HG02970 (cell line): ENCODE measurements at regions not wholly inside any gene's neighbourhood (a gene's known extent, or its start where the extent isn't known, plus 50 kb on each side); places are given as distances from the start of the nearest gene placed in this dataset.
"Not testable (repeated sequence)": the region's sequence is repeated elsewhere in the genome, so short reads cannot be mapped to it uniquely, and the experiment has no call there.

Experiments used
- ATAC-seq: cut with Tn5 transposase; IDR thresholded peaks from one replicate; pipeline ENCODE4 v1.9.1; 2021; ENCODE audit warnings: mild to moderate bottlenecking, moderate library complexity, moderate number of reproducible peaks; ENCODE audit not compliant: unreplicated experiment, low FRiP score

- no peak for ATAC-seq
Measured at GRCh38 chr7:124179641-124180040, 146.8 kb upstream of the TMEM229A start.

GRCh38 chr7:124177891-124178290 lies 145.0 kb upstream of the TMEM229A start:
- ATAC-seq, result no peak

- not testable (repeated sequence) for ATAC-seq
Measured at GRCh38 chr7:124171812-124172211, 138.9 kb upstream of the TMEM229A start.

DNA sequence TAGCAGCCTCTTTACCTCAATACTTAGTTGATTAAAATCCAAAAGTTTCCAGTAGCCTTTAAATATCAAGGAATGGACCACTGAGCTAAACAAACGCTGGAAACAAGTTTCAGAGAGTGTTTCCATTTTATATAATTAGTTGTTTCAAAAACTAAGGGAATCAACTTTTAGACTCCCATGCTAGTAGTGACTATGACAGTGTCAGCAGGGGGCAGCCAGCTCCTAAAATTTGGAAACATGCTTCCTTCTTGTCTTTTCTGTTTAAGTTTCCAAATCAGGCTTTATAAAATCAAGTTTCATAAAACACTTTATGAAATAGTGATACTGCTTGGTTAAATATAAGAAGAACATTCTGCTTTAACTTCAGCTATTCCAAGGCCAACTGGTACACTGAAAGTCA lies 138.2 kb upstream of the TMEM229A start:
- ATAC-seq, result no peak

DNA sequence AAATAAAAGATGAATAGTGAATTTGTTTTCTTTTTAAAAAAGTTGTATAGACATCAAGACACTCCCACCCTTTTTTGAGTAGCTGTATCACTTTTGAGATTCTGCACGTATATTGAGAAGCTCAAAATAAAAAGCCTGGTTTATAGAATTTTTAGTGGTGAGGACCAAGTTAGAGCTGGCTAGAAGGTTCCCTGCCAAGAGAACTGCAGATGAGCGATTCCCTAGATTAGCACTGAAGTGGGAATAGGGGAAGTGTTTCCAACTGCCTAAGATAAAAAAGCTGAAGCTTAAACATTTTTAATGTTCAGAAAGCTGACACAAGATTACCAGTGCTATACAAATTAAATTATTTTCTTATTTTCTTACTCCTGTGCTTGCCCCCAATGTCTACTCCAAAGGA lies 135.7 kb upstream of the TMEM229A start:
- no peak for ATAC-seq

GRCh38 chr7:124162667-124163066 lies 129.8 kb upstream of the TMEM229A start:
- no peak for ATAC-seq

GRCh38 chr7:124155432-124156022 lies 122.7 kb upstream of the TMEM229A start:
- ATAC-seq, result no peak

DNA sequence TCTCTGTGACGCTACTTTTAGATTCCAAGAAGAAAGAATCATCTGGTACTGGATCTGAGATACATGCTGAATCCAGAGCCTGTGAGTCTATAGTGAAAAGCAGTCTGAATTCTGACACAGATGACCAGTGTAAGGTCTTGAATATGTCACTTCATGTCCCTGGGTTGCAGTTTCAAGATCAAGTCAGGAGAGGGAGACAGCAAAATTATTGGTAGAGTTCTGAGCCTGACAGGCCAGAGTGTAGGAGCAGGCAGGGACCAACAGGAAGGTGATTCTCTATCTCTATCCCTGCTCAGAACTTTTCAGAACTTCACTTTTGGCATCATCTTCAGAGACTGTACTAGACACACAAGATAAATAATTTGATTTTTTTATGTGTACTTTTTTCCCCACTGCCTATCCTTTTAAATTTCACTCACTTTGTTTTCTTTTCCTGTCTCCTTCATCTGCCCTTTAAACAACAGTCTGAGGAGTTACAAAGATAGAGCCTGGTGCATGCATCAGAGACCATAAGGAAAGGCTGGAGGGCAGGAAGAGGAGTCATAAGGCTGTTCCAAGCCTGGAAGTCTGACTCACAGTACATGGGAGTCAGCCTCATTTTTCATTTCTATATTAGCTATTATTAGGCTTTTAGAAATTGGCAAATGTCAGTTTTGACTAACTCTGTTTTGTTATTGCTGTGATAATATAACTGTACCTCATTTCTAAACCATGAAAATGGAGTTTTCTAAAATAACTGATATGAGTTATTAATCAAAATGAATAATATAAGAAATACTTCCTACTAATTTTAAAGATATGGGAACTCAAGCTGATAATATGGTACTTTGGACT lies 120.2 kb upstream of the TMEM229A start:
- no peak for ATAC-seq

DNA sequence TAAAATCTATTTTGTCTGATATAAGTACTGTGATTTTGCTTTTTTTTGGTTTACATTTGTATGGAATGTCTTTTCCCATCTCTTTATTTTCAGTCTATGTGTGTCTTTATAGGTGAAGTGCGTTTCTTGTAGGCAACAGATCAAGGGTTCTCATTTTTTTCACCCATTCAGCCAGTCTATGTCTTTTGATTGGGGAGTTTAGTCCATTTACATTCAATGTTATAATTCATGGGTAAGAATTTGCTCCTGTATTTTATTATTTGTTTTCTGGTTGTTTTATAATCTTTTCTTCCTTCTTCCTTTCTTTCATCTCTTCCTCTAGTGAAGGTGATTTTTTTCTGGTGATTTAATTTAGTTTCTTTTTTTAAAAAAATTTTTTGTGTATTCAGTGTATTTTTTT lies 104.8 kb upstream of the TMEM229A start:
- no peak for ATAC-seq

- ATAC-seq, result no peak
Measured at GRCh38 chr7:124124201-124124600, 91.3 kb upstream of the TMEM229A start.

GRCh38 chr7:124120911-124121310 lies 88.0 kb upstream of the TMEM229A start:
- ATAC-seq, result no peak

DNA sequence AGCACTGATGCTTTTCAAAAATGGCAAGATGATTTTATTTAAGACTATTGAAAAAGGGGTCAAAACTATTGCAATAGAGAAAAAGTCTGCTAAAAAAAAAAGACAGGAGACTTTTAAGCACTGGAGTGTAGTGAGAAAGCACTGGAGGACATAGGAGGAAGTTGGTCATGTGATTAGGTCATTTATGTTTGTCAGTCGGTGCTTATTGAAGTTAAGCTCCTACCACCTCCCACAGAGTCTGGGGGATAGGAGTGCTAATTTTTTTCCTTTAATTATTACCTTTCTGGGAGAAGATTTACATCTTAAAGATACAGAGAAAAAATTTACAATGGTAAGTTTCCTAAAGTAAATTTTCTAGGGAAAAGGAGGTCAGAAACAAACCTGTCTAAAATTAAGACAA lies 80.2 kb upstream of the TMEM229A start:
- no peak for ATAC-seq

- no peak for ATAC-seq
Measured at GRCh38 chr7:124106575-124106974, 73.7 kb upstream of the TMEM229A start.

DNA sequence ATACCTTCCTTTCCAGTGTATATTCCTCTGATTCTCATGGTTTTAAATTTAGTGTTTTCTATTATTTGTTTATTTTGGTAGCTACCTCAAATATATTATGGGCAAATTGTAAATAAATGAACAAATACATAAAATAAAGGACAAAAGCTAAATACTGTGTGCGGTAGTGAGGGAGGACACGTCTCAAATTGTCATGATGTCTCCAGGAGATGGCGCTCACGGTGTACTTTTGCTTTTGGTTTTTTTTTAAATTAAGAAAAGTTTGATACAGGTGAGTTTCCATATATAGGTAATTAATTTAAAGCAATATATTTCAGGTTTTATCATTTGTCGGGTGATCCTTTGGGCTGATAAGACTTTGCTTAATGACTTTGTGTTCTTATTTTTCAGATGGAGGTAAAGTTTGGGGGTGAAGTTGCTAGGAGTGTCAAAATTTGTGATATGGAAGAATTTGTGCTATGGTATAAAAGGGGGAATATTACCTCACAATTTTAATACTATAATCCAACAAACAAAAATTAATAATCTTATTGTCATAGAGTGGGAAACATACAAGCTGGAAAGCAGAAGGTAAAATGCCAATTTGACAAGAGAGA lies 68.4 kb upstream of the TMEM229A start:
- no peak for ATAC-seq

- ATAC-seq, result no peak
Measured at GRCh38 chr7:124100190-124100589, 67.3 kb upstream of the TMEM229A start.

DNA sequence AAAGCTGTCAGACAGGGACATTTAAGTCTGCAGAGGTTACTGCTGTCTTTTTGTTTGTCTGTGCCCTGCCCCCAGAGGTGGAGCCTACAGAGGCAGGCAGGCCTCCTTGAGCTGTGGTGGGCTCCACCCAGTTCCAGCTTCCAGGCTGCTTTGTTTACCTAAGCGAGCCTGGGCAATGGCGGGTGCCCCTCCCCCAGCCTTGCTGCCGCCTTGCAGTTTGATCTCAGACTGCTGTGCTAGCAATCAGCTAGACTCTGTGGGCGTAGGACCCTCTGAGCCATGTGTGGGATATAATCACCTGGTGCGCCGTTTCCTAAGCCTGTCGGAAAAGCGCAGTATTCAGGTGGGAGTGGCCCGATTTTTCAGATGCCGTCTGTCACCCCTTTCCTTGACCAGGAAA lies 66.7 kb upstream of the TMEM229A start:
- not testable (repeated sequence) for ATAC-seq

GRCh38 chr7:124089621-124090020 lies 56.8 kb upstream of the TMEM229A start:
- no peak for ATAC-seq

DNA sequence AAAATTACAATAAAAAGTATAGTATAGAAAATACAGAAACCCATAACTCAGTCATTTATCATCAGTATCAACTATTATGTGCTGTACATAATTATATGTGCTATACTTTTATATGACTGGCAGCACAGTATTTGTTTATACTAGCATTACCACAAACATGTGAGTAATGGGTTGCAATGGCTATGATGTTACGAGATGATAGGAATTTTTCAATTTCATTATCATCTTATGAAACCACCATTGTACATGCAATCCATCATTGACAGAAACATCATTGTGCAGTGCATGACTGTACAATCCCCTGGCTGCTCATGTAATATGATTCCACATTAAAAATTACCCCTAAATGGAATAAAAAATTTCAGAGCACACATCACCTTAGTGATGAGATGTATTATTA lies 55.7 kb upstream of the TMEM229A start:
- no peak for ATAC-seq

- no peak for ATAC-seq
Measured at GRCh38 chr7:124086843-124087242, 54.0 kb upstream of the TMEM229A start.

DNA sequence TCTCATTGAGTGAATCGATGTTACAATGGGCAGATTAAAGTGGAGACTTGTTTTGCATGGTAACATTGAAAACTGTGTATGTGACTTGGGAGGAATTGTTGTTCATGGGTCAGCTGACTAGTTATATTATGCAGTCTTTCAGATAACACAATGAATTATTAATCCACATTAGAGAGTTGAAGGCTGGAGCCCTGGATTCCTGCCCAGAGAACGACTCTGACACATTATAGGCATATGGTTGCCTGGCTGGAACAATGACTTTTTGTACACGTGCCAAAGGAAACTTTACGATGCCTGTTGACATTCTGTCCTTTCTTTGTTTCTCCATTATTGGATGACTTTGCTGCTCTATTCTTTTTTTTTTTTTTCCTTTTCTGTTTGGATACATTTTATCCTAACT lies 52.3 kb upstream of the TMEM229A start:
- ATAC-seq, result no peak

- ATAC-seq, result no peak
Measured at GRCh38 chr7:124084024-124084423, 51.2 kb upstream of the TMEM229A start.
